ENCODE measurements at regions not wholly inside any gene's neighbourhood (a gene's known extent, or its start where the extent isn't known, plus 50 kb on each side); places are given as distances from the start of the nearest gene placed in this dataset.

DNA sequence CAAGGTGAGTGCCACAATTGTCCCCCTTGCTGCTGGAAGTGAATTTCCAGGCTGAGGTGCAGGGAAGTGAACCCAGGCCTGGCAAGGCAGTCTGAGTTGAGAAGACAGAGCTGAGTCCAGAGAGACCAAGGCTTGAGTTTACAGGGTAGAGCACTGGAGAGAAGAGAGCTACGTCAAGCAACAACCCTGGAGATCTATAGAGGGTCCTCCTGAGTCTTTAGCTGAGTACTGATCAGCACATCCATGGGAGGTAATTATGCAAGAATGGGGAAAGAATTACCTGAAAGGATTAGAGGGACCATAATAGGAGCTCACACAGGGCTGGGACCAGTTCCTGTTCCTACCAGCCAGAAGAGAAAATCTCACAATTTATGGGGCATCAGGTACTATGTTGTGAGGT, 190.7 kb downstream of the NEDD1 start:
- DNase-seq, result no peak

DNA sequence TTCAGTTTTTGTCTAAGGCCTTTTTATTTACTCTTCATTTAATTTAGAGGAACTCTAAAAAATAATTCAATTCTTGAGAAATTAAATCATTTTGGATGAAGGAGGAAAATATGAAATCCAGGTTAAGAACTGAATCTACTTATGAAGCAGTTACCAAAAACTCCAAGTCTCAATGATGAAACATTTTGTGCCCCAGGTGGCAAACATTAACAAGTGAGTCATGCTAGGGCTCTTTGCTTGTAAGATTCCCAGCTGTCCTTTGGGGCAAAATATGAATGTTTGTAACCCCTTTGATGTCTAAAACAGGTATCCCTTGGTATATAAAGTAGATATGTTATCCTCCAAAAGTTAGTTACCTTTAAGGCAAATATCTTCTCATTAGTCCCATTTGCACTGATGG, 202.4 kb downstream of the NEDD1 start:
- DNase-seq, result no peak

DNA sequence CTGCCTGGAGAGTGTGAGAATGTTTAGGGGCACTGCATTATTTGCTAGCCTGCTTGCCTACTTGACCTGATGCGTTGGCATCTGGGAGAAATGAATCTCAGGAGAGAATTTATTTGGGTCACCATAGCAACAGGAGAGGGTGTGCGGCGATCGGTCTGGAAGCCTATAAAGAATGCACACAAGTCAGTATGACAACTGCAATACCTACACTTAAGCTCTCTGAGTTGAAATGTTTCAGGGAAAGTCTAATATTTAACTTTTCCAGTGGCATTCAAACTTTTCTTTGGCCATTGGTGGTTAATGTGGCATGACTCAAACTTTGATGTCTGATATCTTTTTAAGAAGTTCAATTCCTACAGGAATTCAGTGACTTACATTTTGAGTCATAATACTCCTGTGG, 205.1 kb downstream of the NEDD1 start:
- DNase-seq, result no peak

DNA sequence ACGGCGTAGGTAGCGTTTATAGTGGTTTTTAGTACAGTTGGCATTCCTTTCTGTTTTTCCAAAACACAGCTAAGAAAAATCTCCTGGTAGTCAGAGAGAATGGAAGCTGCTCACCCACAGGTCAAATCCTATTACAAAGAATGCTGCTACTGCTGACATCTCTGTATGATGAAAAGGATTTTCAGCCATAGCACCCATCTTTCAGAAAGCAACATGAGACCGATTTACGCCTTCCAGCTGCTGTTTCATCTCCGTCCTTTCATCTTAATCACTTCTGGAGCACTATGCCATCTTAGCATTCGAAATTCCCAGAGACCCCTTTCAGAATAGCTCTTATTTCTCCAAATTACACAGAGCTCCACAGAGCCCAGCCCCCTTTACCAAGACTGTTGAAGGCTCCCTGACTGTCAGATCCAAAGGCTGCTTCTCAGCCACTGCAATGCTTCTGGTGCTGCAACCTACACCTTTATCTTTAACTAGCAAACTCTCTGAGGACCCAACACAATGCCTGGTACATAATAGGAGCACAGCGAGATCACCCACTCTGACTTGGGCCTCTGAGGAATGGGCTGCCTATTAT, 211.8 kb downstream of the NEDD1 start:
- no peak for DNase-seq

DNA sequence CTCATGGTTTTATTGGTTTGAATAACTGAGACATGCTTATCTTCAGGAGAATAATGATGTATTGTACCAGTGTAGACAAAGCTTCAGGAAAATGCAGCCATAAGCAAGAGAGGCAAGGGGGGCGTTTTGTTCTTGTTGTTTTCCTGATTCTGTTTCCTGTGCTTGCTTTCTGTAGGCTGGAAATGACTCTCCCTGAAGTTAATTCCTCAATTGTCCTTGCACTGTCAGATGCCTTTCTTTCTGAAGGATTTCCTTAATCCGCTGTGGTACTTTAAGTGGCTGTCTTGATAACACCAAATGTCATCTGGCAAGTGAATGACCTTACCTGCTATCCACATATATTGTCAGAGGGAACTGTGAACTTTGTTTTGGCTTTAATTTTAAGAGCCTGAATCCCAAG, 220.0 kb downstream of the NEDD1 start:
- no peak for DNase-seq

DNA sequence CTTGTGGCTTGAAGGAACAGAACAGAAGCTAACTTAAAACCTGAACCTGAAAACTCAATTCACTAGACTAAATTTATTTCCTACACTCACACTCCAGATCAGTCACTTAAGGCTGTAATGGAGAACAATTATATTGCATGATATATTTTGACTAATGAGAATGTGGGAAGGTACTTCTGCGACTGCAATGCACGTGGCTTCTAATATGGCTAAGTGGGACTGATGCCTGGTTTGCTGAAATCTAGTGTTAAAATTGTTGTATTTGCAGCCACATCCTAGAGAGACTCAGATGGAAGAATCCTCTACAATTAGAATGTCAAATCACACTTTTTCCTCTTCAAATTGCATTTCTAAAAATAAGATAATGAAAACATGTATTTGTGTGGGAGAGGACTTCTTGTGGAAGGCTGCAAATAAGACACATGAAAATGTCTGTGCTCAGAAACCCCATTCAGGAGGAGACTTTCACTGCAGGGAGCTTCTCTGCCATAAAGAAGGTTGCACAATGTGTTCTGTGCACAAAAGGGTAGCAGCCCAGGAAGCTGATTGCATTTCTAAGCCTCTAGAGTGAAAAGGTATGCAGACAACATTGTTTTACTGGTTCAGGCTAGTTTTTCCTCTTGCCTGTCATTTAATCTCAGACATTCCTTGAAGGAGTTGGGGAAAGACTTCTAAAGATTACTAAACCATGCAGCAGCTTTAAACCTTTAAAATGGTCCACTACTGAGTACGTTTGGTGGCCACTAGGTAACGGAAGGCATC, 224.3 kb downstream of the NEDD1 start:
- DNase-seq, result no peak

DNA sequence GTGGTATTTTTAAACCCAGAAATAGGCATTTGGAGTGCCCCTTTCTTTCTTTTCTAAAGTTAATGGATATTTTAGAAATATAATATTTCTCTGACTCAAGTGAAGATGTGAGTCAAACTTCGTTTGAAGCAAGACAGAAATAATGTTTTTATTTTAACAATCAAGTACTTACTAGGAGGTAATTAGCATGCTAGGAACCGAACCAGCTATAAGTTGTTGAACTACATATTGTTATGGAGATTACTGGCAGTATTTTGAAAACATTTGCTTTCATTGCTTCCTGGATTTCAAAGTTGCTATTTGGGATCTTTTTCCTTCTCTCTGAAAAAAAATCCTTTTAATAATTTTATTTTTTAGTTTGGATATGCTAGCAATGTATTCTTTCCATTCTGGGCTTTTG, 225.2 kb downstream of the NEDD1 start:
- DNase-seq, result no peak

DNA sequence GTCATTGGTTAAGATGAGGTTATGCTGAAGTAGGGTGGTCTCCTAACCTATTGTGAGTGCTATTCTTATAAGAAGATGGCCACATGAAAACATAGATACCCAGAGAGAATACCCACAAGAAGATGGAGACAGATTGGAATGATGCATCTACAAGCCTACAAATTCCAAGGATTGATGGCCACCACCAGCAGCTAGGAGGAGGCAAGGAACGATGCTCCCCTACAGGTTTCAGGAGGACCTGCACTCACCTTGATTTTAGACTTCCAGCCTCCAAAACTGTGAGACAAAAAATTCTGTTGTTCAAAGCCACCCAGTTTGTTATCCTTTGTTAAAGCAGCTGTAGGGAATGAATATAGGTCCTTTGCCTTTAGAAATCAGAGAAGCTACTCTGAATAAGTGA, 227.4 kb downstream of the NEDD1 start:
- no peak for DNase-seq

DNA sequence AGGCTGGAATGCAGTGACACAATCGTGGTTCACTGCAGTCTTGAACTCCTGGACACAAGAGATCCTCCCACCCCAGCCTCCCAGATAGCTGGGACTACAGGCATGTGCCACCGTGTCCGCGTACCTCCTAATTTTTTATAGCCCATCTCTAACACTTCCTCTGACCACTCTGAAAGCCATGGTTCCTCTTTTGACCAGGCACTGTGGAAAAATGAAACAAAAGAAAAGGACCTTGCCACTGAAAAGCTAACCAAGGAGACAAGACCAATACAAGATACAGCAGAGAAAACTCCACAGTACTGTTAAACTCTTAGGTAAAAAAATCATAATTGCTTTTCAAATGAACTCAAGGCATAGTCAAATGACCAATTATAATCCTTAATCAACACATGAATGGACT, 233.3 kb downstream of the NEDD1 start:
- no peak for DNase-seq

DNA sequence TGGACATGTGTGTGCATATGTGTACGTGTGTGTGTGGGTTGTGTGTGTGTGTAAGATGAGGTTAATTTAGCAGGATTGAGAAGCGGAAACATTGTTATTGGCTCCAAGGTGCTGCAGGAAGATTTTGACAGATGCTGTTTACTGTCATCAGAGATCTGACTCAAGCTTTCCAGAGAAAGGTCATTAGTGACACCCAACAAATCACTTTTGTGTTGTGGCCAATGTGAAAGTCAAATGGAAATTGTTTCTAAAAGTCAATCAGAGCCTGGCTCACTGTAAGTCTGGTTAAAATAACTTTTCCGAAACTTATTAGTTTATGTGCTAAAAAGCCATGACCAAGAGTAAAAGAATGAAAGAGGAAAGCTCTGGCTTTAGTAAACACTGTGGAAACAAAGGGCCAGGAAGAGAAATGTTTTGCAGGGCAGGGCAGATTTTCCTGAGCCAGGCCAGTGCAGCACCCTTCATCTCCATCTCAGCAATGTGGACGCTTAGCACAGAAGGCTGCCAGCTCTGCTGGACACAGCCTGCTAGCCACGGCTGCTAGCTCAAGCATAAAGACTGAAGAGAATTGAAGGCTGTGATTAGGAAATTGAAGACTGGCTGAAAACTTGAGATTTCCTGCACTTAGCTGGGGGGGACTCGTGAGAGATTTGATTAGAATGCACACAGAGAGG, 235.8 kb downstream of the NEDD1 start:
- DNase-seq, result no peak

DNA sequence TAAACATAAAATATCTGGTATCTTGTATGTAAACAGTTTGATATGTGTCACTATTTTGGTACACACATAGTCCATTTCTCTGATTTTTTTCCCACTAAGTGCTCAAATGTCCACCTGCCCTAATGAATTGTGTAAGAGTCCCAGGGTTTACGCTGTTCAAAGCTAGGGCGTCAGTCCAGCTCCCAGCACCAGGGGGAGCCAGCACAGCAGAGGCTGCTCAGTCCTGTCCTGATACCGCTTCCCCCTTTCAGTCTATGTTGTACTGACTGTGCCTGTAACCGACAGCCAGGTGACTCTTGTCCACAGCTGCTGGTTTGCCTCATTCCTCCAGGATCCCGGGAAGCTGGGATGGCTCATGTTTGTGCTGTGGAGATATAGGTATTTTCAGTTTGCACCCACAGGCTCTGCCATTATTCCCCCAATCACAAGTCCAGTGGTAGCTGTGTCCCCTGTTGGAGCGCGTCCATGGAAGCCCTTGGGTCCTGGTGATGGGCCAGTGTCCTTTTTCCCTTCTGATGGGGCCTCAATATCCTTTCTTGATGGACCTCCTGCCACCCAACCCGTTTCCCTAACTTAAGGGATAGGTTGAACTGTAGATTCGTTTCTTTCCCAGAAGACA, 242.0 kb downstream of the NEDD1 start:
- peak; percentile 11 for DNase-seq

DNA sequence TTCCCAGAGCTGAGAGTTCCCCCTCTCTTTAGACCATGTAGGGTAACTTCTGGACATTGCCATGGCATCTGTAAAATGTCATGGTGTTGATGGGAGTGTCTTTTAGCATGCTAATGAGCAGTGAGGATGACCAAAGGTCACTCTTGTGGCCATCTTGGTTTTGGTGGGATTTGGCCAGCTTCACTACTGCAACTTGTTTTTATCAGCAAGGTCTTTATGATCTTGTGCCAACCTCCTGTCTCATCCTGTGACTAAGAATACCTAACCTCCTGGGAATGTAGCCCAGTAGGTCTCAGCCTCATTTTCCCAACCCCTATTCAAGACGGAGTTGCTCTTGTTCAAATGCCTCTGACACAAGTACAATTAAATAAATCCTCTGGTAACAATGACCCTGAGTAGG, 244.4 kb downstream of the NEDD1 start:
- DNase-seq, result no peak

DNA sequence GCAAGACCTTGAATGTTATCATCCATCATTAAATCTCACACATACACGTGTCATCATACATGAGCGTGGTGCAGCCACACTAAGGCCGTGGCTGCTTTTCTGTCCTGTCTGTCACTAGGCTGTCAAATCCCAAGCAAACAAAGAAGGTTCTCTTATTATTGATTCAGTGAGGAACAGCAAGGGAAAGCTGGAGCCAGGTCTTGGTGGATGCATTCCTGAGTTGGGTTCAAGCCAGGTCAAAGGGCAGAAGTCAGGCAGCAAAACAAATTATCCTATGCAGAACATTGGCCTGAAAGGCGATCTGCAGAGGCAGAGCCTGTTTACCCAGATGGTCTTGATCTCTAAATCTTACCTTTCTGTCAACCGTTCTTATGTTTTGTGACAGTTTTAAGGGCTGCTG, 252.3 kb downstream of the NEDD1 start:
- DNase-seq, result no peak

DNA sequence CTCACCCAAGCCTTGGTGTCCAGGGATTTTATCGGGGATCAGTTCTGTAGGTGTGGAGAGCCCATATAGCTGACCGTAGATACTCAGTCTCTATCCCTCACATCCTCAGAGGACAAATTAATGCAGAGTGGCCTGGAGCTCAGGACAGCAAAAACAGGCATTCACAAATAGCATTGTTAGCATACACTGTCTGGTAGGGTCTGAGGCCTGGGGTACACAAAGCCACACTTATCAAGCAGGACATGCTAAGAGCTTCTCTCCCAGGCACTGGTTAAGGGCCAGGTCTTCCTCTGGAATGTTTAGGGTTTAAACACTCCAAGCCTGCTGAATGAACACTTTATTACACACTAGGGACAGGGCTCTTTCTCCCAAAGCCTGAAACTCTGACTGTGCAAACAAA, 253.2 kb downstream of the NEDD1 start:
- no peak for DNase-seq

DNA sequence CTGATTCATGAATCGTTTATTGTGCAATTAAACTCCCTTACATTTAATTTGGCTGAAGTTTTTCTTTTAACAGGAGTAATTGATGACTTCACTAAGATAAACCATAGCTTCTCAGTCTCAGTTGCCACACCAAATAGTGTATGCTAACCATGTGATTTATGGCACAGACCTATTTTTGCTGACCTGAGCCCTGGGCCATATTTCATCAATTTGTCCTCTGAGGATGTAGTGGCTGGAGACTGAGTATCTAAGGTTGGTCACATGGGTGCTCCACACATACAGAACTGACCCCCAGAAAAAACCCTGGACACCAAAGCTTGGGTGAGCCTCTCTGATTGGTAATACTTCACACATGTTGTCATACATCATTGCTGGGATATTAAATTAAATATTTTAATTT, 255.1 kb downstream of the NEDD1 start:
- no peak for DNase-seq

DNA sequence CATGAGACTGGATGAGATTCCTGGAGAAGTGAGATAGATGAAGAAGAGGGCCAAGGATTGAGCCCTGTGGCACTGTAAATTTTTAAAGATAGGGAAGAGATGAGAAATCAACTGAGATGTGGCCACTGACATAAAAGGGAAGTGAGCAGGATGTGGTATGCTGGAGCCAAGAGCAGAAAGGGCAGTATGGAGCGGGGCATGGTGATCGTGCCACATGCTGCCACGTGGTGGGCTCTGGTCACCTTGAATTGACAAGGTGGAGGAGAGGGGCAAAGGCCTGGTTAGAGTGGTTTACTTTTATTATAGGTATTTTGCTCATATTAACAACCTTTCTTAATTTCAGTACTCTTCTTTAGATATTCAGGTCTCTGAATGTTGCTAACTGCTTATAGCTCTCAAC, 257.9 kb downstream of the NEDD1 start:
- DNase-seq, result no peak

DNA sequence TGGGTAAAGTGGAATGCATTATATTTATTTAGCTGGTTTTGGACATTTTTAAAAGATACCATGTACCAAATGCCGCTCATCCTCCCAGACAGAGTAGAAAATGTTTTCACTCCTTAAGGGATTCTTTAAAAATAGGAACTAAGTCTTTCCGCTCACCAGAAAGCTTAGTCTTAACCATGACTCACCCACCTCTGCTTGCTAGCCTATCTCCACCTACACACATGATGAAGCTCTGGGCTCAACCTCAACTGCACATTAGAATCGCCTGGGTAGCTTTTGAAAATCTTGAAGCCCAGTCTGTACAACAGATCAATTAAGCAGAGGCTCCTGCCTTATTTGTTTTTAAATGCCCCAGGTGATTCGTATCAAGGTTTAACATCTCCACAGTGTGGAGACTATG, 260.5 kb downstream of the NEDD1 start:
- no peak for DNase-seq

DNA sequence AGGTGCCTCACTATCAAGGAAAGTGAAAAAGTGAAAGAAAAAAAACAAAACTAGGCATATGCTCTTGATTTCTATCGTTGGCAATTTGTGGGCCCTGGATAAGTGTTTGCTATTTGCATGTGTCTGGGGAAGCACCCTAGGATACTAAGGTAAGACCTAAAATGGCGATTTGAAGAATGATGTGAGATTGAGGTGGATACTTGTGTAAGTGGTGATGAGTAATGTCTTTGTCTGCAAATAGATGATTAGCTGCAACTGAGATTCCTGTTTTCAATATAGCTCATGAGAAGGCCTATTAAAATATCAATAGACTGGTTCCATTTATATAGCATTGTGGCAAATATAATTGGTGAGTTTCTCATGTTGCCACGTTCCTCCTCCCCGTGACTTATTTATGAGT, 261.7 kb downstream of the NEDD1 start:
- no peak for DNase-seq

DNA sequence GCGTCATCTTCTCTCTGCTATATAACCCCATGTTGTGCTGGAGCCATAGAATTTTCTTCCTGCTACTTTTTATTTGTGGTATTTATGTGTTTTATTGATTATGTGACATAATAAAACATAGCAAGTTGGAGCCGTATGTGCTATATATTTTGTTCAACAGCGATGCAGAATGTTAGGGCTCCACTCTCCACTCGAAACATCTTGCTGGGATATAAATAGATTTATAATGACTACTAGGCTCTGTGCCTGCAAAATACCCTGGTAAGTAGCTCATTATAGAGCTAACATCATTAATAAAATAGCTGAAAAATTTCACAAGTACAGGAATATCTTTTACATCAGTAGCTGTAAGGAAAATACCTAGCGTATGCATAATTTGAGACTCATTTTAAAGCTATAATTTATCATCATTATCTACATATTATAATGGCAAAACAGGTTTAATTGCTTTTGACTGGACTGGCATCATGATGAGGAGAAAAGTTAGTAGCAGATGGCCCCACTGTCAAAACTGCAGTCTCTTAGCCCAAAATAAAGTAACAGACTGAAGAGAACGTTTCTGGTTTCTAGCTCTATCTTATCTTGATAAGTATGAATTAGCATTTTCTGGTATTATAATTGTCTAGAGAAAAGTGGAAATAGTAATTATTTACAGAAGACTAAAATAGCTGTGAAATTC, 263.0 kb downstream of the NEDD1 start:
- DNase-seq, result no peak

DNA sequence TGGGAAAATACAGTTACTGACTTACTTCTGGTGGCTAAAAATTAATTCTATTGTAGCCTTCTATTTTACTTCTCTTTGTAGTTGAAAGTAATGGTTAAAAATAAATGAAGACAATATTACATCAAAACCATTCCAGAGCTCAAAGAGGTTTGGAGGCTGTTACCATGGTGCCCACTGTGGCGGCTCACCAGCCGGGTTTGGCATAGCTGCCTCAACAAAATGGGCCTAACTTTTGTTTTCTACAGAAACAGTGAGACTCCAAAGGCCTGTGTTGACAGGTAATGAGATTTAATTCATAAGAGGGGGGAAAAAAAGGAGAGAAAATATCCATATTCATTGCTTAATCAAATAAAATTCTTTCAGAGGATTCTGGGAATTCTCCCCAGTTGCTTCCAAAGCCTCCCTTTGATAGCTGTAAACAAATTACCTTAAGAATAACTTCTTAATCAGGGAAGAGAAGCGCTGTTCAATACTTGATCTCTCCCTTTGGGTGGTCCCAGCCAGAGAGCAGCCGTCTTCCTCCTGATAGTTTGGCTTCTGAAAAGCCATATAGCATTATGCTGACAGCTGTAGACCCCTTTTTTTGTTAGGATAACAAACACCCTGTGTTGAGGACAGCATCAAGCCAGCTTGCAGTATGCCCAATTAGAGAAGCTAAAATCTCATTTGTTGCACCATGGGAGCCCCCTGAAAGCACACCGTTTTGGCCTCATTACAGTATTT, 266.8 kb downstream of the NEDD1 start:
- no peak for DNase-seq

DNA sequence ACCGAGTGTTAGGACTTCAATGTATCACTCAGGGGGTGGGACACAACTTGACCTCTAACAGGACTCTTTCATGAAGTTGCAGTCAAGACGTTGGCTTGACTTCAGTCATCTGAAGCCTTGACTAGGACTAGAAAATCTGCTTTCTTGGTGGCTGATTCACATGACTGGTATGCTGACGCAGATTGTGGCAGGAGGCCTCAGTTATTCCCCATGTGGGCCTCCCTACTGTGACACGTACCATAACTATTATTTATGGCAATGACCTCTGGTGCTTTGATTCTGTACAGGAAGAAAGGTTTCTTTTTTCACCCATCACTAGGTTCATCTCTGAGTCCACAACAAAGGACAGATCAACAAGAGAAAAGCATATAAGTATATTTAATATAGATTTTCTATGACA, 270.4 kb downstream of the NEDD1 start:
- no peak for DNase-seq

DNA sequence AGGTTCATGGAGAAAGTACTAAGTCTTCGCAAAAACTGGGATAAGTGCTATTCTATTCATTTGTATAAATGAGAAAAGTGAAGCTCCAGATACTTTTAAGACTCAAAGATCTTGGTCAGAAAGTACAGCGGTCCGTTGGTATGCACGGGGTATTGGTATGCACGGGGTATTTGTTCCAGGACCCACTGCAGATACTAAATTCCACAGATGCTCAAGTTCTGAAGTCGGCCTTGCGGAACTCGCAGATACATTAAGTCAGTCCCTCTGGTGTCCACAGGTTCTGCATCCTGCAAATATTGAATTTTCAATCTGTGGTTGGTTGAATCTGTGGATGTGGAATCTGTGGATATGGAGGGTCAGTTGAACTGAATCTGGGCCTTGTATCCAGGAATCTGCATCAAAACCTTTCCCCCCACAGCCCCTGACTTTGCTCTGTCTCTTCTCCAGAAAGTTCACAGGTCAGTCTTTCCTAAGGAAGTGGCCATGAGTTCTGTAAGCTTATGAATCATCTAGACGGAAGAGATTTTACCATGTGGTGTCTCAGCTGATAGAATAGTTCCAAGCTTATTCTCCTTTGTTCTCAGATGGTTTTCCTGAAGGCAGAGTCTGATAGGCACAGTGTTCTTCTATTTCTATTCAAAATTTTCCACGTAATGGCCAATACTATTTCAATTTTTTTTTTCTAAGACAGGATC, 274.7 kb downstream of the NEDD1 start:
- no peak for DNase-seq
